ELR (cell line): ENCODE measurements at regions not wholly inside any gene's neighbourhood (a gene's known extent, or its start where the extent isn't known, plus 50 kb on each side); places are given as distances from the start of the nearest gene placed in this dataset.

Experiments
- DNase-seq: peaks from one replicate; pipeline ENCODE4 v3.0.0-alpha.2; 2015; ENCODE audit warnings: low read depth

- no peak for DNase-seq
Observed at GRCh38 chr2:12498286-12498685, 218.4 kb upstream of the TRIB2 start.

GRCh38 chr2:12498704-12499103, 218.0 kb upstream of the TRIB2 start:
- peak; percentile 46 for DNase-seq

- no peak for DNase-seq
Observed at GRCh38 chr2:12500899-12501298, 215.8 kb upstream of the TRIB2 start.

- peak; percentile 48 for DNase-seq
Observed at GRCh38 chr2:12501469-12502158, 215.1 kb upstream of the TRIB2 start.

GRCh38 chr2:12502759-12503158, 214.0 kb upstream of the TRIB2 start:
- peak; percentile 19 for DNase-seq

- DNase-seq = peak; percentile 35
Observed at GRCh38 chr2:12504443-12504842, 212.3 kb upstream of the TRIB2 start.

- no peak for DNase-seq
Observed at GRCh38 chr2:12506846-12507245, 209.9 kb upstream of the TRIB2 start.

- peak; percentile 90 for DNase-seq
Observed at GRCh38 chr2:12507295-12507694, 209.4 kb upstream of the TRIB2 start.

GRCh38 chr2:12510070-12510469, 206.7 kb upstream of the TRIB2 start:
- no peak for DNase-seq

GRCh38 chr2:12513339-12513738, 203.4 kb upstream of the TRIB2 start:
- DNase-seq = no peak

- no peak for DNase-seq
Observed at GRCh38 chr2:12514168-12514567, 202.6 kb upstream of the TRIB2 start.

GRCh38 chr2:12514631-12515437, 201.9 kb upstream of the TRIB2 start:
- no peak for DNase-seq

GRCh38 chr2:12515871-12516270, 200.9 kb upstream of the TRIB2 start:
- DNase-seq = no peak

GRCh38 chr2:12533337-12534005, 183.3 kb upstream of the TRIB2 start:
- peak; percentile 47 for DNase-seq

GRCh38 chr2:12534646-12535263, 182.0 kb upstream of the TRIB2 start:
- DNase-seq = peak; percentile 96

- DNase-seq = no peak
Observed at GRCh38 chr2:12536976-12537375, 179.8 kb upstream of the TRIB2 start.

GRCh38 chr2:12538138-12538694, 178.5 kb upstream of the TRIB2 start:
- DNase-seq = no peak

- DNase-seq = no peak
Observed at GRCh38 chr2:12539336-12539735, 177.4 kb upstream of the TRIB2 start.

GRCh38 chr2:12539776-12540562, 176.8 kb upstream of the TRIB2 start:
- no peak for DNase-seq

GRCh38 chr2:12543076-12543977, 173.4 kb upstream of the TRIB2 start:
- DNase-seq = no peak
